Immature natural killer cell (primary cell): ENCODE measurements at regions not wholly inside any gene's neighbourhood (a gene's known extent, or its start where the extent isn't known, plus 50 kb on each side); places are given as distances from the start of the nearest gene placed in this dataset.

Source experiments
- DNase-seq, 3 donors: peaks; one replicate each; pipeline ENCODE4 v3.0.0; 2022; ENCODE audit warnings: mixed read lengths in 1 of 3
- H3K27ac Mint-ChIP-seq, 6 donors: one replicate each; pipeline ENCODE4 v1.8.0; 2020; ENCODE audit warnings: mixed read lengths in 6 of 6, mild to moderate bottlenecking in 5 of 6, inconsistent platforms in 4 of 6, moderate library complexity in 3 of 6
- H3K27me3 Mint-ChIP-seq, 3 donors: one replicate each; pipeline ENCODE4 v1.8.0; 2020 to 2021; ENCODE audit warnings: low read depth in 3 of 3, mild to moderate bottlenecking in 3 of 3, mixed read lengths in 3 of 3, moderate library complexity in 3 of 3, inconsistent platforms in 1 of 3
- H3K36me3 Mint-ChIP-seq, 3 donors: one replicate each; pipeline ENCODE4 v1.8.0; 2020; ENCODE audit warnings: mixed read lengths in 3 of 3, inconsistent platforms in 2 of 3, mild to moderate bottlenecking in 2 of 3
- H3K4me1 Mint-ChIP-seq, 2 donors: one replicate each; pipeline ENCODE4 v1.8.0; 2020; ENCODE audit warnings: inconsistent platforms in 2 of 2, mild to moderate bottlenecking in 2 of 2, mixed read lengths in 2 of 2, moderate library complexity in 1 of 2
- H3K4me3 Mint-ChIP-seq, 5 donors: one replicate each; pipeline ENCODE4 v1.8.0; 2020; ENCODE audit warnings: mild to moderate bottlenecking in 5 of 5, mixed read lengths in 5 of 5, inconsistent platforms in 3 of 5, moderate library complexity in 3 of 5
- H3K9me3 Mint-ChIP-seq, 6 donors: one replicate each; pipeline ENCODE4 v1.8.0; 2020; ENCODE audit warnings: mild to moderate bottlenecking in 6 of 6, mixed read lengths in 6 of 6, inconsistent platforms in 4 of 6, moderate library complexity in 3 of 6

- Mint-ChIP-seq H3K27me3 (peaks cover 0 to 4% (median 2%) of the 10 kb centered on the region in 3 donors), H3K4me3 (no peak overlapping the region), H3K4me1 (no peaks in the 10 kb centered on the region), H3K36me3 (no peaks in the 10 kb centered on the region), H3K9me3 (peaks cover 4 to 35% (median 13%) of the 10 kb centered on the region in 6 donors), H3K27ac (no peak overlapping the region)
- no peak for DNase-seq
Observed at GRCh38 chr2:52960881-52961280, 806.7 kb upstream of the CHAC2 start.

GRCh38 chr2:52959801-52960200 is 807.8 kb upstream of the CHAC2 start:
- no peak for DNase-seq
- Mint-ChIP-seq H3K4me1 (no peaks in the 10 kb centered on the region), H3K4me3 (no peak overlapping the region), H3K9me3 (peaks cover 5 to 35% (median 13%) of the 10 kb centered on the region in 6 donors), H3K36me3 (no peaks in the 10 kb centered on the region), H3K27ac (no peak overlapping the region), H3K27me3 (peaks cover 0 to 4% (median 2%) of the 10 kb centered on the region in 3 donors)

DNA sequence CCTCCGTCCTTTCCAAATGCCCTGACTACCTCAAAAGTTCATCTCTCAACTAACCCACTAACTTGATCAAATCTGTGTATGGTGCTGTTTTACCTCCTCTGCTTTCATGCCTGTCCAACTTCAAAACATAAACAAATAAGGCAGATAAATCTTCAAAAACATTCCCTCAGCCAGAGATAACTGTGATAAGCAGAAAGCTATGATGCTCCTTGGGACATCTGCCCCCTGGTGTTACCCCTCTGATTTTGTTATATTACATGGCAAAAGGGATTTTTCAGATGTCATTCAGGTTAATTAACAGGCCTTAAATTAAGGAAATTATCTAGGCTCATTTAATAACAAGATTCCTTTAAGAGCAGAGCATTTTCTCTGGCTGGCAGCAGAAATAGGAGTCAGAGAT is 810.8 kb upstream of the CHAC2 start:
- Mint-ChIP-seq H3K27ac (no peak overlapping the region), H3K36me3 (no peaks in the 10 kb centered on the region), H3K4me3 (no peak overlapping the region), H3K9me3 (peaks cover 5 to 37% (median 12%) of the 10 kb centered on the region in 6 donors), H3K27me3 (peaks cover 0 to 4% (median 2%) of the 10 kb centered on the region in 3 donors), H3K4me1 (no peaks in the 10 kb centered on the region)
- no peak for DNase-seq

DNA sequence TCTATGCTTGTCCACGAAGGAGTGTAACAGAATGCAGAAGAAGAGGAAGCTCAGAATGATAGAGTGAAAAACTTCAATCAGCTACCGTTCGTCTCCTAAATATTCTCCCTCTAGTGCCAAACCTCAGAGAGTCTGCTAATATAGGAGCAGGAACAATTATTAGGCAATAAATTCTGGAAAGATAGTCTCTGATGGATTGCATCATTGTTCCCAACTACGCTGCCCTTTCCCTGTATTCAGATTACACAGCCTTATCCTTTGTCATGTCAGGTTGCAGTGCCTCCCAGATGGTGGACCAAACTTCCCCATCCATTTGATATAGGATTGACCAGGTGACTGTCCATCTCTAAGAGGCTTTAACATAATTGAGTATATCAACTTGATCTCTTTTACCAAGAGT is 811.5 kb upstream of the CHAC2 start:
- H3K4me3 Mint-ChIP-seq: no peak overlapping the region
- H3K4me1 Mint-ChIP-seq: no peaks in the 10 kb centered on the region
- peaks cover 6 to 35% (median 10%) of the 10 kb centered on the region in 6 donors for H3K9me3 Mint-ChIP-seq
- no peak for DNase-seq
- H3K27ac Mint-ChIP-seq: no peak overlapping the region
- H3K27me3 Mint-ChIP-seq: peaks cover 0 to 4% (median 2%) of the 10 kb centered on the region in 3 donors
- H3K36me3 Mint-ChIP-seq: no peaks in the 10 kb centered on the region

DNA sequence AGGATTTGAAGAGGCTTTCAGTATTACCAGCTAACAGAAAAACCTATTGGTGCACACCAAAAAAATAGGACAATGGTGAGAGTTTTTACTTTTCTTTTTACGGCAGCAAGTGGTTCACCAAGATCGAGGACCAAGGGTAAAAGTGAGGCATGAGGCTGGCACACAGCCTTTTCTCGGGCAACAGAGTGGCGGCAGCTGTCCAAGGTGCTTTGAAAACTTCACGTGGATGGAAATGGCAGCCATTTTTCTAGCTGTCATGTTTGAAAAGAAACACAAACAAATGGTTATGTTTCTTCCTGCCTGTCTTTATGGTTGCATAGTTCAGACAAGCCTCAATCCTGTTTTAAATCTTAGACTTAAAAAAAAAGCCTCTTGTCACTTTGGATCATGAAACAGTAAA is 812.5 kb upstream of the CHAC2 start:
- Mint-ChIP-seq H3K36me3 (peaks cover 0 to 5% (median 0%) of the 10 kb centered on the region in 3 donors), H3K27me3 (peaks cover 0 to 3% (median 2%) of the 10 kb centered on the region in 3 donors), H3K27ac (no peak overlapping the region), H3K4me1 (no peaks in the 10 kb centered on the region), H3K9me3 (peaks cover 9 to 41% (median 16%) of the 10 kb centered on the region in 6 donors), H3K4me3 (no peak overlapping the region)
- no peak for DNase-seq

GRCh38 chr2:52940101-52940500 is 827.5 kb upstream of the CHAC2 start:
- Mint-ChIP-seq H3K36me3 (no peaks in the 10 kb centered on the region), H3K27ac (no peak overlapping the region), H3K4me1 (peaks cover 0 to 11% of the 10 kb centered on the region in 2 donors), H3K27me3 (peaks cover 0 to 2% (median 0%) of the 10 kb centered on the region in 3 donors), H3K4me3 (no peak overlapping the region), H3K9me3 (peaks cover 2 to 31% (median 9%) of the 10 kb centered on the region in 6 donors)
- no peak for DNase-seq

DNA sequence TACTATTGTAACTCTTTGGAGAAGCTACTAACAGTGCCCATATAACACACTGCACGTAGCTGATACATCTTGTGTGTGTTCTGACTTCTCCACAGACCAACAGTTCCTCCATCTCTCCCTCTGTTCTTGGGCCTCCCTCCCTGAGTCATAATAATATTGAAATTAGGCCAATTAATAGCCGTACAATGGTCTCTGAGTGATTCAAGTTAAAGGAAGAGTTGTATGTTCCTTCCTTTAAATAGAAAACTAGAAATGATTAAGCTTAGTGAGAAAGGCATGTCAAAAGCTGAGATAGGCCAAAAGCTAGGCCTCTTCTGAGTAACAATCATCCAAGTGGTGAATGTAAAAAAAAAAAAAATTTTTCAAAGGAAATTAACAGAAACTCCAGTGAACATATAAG is 828.4 kb upstream of the CHAC2 start:
- Mint-ChIP-seq H3K27ac (peak overlapping the region in 1 of 6 donors; percentile 9), H3K36me3 (no peaks in the 10 kb centered on the region), H3K27me3 (peaks cover 0 to 2% (median 0%) of the 10 kb centered on the region in 3 donors), H3K9me3 (peaks cover 2 to 26% (median 7%) of the 10 kb centered on the region in 6 donors), H3K4me1 (peaks cover 0 to 11% of the 10 kb centered on the region in 2 donors), H3K4me3 (no peak overlapping the region)
- no peak for DNase-seq

DNA sequence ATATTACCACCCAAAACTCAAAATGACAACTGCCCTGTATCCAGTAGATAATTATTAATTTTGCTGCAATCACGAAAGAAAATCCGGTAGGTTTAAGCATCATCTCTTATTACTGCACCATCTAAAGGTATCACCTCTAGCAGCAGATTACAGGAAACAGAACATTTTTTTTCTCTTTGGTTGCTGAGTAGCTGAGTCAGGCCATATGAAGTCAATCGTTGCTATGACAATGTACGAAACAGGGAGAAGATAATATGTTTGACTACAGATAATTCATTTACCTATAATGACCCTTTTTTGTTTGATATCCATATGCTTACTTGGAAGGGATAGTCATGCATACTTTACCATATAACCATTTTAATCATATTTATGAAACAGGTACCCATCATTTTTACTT is 831.6 kb upstream of the CHAC2 start:
- DNase-seq: no peak
- H3K4me1 Mint-ChIP-seq: peaks cover 0 to 11% of the 10 kb centered on the region in 2 donors
- no peak overlapping the region for H3K27ac Mint-ChIP-seq
- peaks cover 2 to 37% (median 4%) of the 10 kb centered on the region in 6 donors for H3K9me3 Mint-ChIP-seq
- no peak overlapping the region for H3K4me3 Mint-ChIP-seq
- H3K36me3 Mint-ChIP-seq: no peaks in the 10 kb centered on the region
- peaks cover 0 to 1% (median 0%) of the 10 kb centered on the region in 3 donors for H3K27me3 Mint-ChIP-seq

- Mint-ChIP-seq H3K4me3 (no peak overlapping the region), H3K4me1 (peaks cover 0 to 11% of the 10 kb centered on the region in 2 donors), H3K36me3 (peaks cover 0 to 7% (median 0%) of the 10 kb centered on the region in 3 donors), H3K27me3 (peaks cover 0 to 1% (median 0%) of the 10 kb centered on the region in 3 donors), H3K9me3 (peaks cover 4 to 44% (median 9%) of the 10 kb centered on the region in 6 donors), H3K27ac (no peak overlapping the region)
- DNase-seq: no peak
Observed at GRCh38 chr2:52934920-52935640, 832.5 kb upstream of the CHAC2 start.

DNA sequence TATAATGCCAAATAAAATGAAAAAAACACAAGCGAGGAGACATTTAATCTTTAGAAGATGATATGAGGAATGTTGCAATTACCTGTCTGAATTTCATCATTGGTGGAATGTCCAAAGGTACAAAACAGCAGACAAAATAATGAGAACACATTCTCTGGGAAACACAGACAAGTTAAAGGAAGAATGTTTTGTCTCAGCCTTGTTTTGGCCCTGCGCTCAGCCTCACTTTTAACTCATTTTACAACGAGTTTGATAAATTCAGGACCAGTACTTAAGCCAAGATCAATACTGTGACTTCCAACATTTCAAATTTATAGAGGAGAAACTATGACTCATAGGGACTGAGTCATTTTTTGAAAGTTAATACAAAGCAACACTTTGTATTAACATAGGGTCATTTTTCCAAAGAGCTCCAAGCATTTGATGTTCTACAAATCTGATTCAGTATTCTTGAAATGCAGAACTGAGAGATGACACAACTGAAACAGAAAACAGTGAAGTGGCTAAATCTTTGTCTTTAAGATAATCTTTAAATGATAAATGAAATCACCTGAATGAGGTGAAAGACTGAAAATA is 833.2 kb upstream of the CHAC2 start:
- DNase-seq: no peak
- H3K4me3 Mint-ChIP-seq: no peak overlapping the region
- H3K27ac Mint-ChIP-seq: no peak overlapping the region
- H3K36me3 Mint-ChIP-seq: peaks cover 0 to 7% (median 0%) of the 10 kb centered on the region in 3 donors
- H3K9me3 Mint-ChIP-seq: peaks cover 4 to 44% (median 9%) of the 10 kb centered on the region in 6 donors
- peaks cover 0 to 1% (median 0%) of the 10 kb centered on the region in 3 donors for H3K27me3 Mint-ChIP-seq
- peaks cover 0 to 11% of the 10 kb centered on the region in 2 donors for H3K4me1 Mint-ChIP-seq

DNA sequence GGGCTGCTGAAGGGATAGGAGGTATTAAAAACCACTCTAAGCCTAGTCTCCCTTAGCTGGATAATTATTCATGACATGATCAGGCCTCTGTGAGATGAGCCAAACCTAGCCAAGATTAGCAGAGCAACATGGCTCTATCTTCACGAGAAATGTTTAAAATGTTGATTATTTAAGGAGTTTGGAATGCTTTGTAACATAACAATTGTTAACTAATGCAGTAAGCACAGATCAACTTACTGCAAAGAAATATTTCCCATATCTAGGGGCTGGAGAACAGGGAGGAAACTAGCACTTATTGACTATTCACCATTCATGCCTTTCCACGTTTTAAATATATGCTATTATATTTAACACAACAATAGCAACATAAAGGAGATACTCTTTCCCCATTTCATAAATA is 833.7 kb upstream of the CHAC2 start:
- Mint-ChIP-seq H3K9me3 (peaks cover 3 to 48% (median 9%) of the 10 kb centered on the region in 6 donors), H3K27me3 (peaks cover 0 to 1% (median 0%) of the 10 kb centered on the region in 3 donors), H3K4me1 (peaks cover 0 to 11% of the 10 kb centered on the region in 2 donors), H3K27ac (no peak overlapping the region), H3K4me3 (no peak overlapping the region), H3K36me3 (peaks cover 0 to 7% (median 0%) of the 10 kb centered on the region in 3 donors)
- DNase-seq: no peak

- Mint-ChIP-seq H3K27ac (no peak overlapping the region), H3K4me3 (no peak overlapping the region), H3K9me3 (peaks cover 6 to 46% (median 12%) of the 10 kb centered on the region in 6 donors), H3K27me3 (peaks cover 0 to 1% (median 0%) of the 10 kb centered on the region in 3 donors), H3K4me1 (peaks cover 0 to 11% of the 10 kb centered on the region in 2 donors), H3K36me3 (peaks cover 0 to 7% (median 0%) of the 10 kb centered on the region in 3 donors)
- DNase-seq: no peak
Observed at GRCh38 chr2:52931660-52932059, 835.9 kb upstream of the CHAC2 start.

DNA sequence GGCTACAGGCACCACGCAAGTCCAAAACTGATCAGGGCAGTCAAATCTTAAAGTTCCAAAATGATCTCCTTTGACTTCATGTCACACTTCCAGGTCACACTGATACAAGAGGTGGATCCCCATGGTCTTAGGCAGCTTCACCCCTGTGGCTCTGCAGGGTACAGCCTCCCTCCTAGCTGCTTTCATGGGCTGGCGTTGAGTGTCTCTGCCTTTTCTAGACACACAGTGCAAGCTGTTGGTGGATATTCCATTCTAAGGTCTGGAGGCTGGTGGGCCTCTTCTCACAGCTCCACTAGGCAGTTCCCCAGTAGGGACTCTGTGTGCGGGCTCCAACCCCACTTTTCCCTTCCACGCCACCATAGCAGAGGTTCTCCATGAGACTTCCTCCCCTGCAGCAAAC is 838.2 kb upstream of the CHAC2 start:
- DNase-seq: no peak
- H3K9me3 Mint-ChIP-seq: peaks cover 4 to 46% (median 12%) of the 10 kb centered on the region in 6 donors
- H3K4me3 Mint-ChIP-seq: no peak overlapping the region
- H3K36me3 Mint-ChIP-seq: peaks cover 0 to 7% (median 0%) of the 10 kb centered on the region in 3 donors
- H3K27me3 Mint-ChIP-seq: peaks cover 0 to 1% (median 0%) of the 10 kb centered on the region in 3 donors
- H3K27ac Mint-ChIP-seq: no peak overlapping the region
- H3K4me1 Mint-ChIP-seq: no peaks in the 10 kb centered on the region

DNA sequence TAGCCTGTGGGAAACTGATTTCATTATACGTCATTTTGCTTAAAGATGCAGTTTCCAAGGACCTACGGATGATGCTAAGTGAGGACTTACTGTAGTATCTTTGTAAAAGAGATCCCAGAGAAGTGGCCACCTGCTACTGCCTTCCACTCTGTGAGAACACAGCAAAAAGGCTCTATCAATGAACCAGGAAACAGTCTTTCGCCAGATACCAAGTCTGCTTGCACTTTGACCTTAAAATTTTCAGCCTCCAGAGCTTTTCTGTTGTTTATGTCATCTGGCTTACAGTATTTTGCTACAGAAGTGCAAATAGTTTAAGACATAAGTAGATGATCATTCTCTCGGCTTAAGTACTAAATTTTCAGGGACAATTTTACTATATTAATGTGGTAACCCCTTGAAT is 847.9 kb upstream of the CHAC2 start:
- peaks cover 0 to 3% (median 0%) of the 10 kb centered on the region in 3 donors for H3K27me3 Mint-ChIP-seq
- no peaks in the 10 kb centered on the region for H3K36me3 Mint-ChIP-seq
- H3K4me3 Mint-ChIP-seq: no peak overlapping the region
- H3K27ac Mint-ChIP-seq: no peak overlapping the region
- H3K4me1 Mint-ChIP-seq: no peaks in the 10 kb centered on the region
- peaks cover 0 to 23% (median 6%) of the 10 kb centered on the region in 6 donors for H3K9me3 Mint-ChIP-seq
- no peak for DNase-seq
